Loucy (cell line): ENCODE measurements at regions not wholly inside any gene's neighbourhood (a gene's known extent, or its start where the extent isn't known, plus 50 kb on each side); places are given as distances from the start of the nearest gene placed in this dataset.

Source experiments
- EZH2phosphoT487 ChIP-seq: fragments of 200-600 bp; IDR thresholded peaks from 2 replicates; pipeline ENCODE4 v1.6.1; 2018; ENCODE audit warnings: antibody characterized with exemption, mild to moderate bottlenecking, moderate library complexity, borderline replicate concordance
- TF ChIP-seq, protein P1 (sequence below): fragments of 200-600 bp; sonication (generic); conservative IDR thresholded peaks from 2 replicates; pipeline ENCODE4 v1.5.1; 2014; ENCODE audit warnings: mild to moderate bottlenecking, antibody characterized with exemption, low read length

- TF ChIP-seq, protein P1, sequence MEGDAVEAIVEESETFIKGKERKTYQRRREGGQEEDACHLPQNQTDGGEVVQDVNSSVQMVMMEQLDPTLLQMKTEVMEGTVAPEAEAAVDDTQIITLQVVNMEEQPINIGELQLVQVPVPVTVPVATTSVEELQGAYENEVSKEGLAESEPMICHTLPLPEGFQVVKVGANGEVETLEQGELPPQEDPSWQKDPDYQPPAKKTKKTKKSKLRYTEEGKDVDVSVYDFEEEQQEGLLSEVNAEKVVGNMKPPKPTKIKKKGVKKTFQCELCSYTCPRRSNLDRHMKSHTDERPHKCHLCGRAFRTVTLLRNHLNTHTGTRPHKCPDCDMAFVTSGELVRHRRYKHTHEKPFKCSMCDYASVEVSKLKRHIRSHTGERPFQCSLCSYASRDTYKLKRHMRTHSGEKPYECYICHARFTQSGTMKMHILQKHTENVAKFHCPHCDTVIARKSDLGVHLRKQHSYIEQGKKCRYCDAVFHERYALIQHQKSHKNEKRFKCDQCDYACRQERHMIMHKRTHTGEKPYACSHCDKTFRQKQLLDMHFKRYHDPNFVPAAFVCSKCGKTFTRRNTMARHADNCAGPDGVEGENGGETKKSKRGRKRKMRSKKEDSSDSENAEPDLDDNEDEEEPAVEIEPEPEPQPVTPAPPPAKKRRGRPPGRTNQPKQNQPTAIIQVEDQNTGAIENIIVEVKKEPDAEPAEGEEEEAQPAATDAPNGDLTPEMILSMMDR: no peak
- TF ChIP-seq EZH2phosphoT487: no peak
Observed at GRCh38 chr12:98352835-98353234, 162.6 kb upstream of the TMPO start.
